A673 (cell line): ENCODE measurements at regions not wholly inside any gene's neighbourhood (a gene's known extent, or its start where the extent isn't known, plus 50 kb on each side); places are given as distances from the start of the nearest gene placed in this dataset.

Experiments
- CTCF ChIP-seq: fragments of 300-800, 200-600 bp; sonication (generic); conservative IDR thresholded peaks from 2 replicates; pipeline ENCODE4 v1.5.1; 2017; ENCODE audit warnings: low read depth, mild to moderate bottlenecking, antibody characterized with exemption, low read length, moderate library complexity, mixed read lengths
- EZH2 ChIP-seq: fragments of 200-600 bp; sonication (generic); IDR thresholded peaks from 2 replicates; pipeline ENCODE4 v1.6.1; 2017; ENCODE audit warnings: borderline replicate concordance, low read depth, mild to moderate bottlenecking, mixed read lengths, antibody characterized with exemption, low read length; ENCODE audit not compliant: poor library complexity, severe bottlenecking

- TF ChIP-seq CTCF (no peak), EZH2 (no peak)
These were observed 445.7 kb downstream of the MRPL39 start for GRCh38 chr21:25161571-25161970.
